DMS 273 treated with DMSO at 0.1 percent for 48 hours (cell line): ENCODE measurements at regions not wholly inside any gene's neighbourhood (a gene's known extent, or its start where the extent isn't known, plus 50 kb on each side); places are given as distances from the start of the nearest gene placed in this dataset.
A peak's percentile ranks its signal among the peaks of the same experiment; 100 is the strongest.
"Not testable (repeated sequence)": the region's sequence is repeated elsewhere in the genome, so short reads cannot be mapped to it uniquely, and the experiment has no call there.

Experiments used
- DNase-seq: peaks from one replicate; lab custom pipeline; 2025; lab: John Stamatoyannopoulos, UW

- DNase-seq, result no peak
These were observed 89.1 kb downstream of the RHOU start for GRCh38 chr1:228824366-228824765.

DNA sequence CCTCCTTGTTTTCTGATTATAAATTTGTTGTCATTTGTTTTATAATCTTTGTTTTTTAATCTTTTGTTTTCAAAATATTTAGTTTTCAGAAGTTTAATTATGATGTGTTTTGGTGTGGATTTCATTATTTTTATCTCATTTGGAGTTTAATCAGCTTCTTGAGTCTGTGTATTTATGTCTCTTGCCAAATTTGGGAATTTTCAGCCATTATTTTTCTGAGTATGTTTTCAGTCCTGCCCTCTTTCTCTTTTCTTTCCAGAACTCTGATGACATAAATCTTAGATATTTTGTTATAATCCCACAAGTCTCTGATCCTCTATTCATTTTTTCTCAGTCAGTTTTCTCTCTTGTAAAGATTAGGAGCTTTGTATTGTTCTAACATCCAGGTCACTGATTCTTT is 89.8 kb downstream of the RHOU start:
- DNase-seq, result no peak

DNA sequence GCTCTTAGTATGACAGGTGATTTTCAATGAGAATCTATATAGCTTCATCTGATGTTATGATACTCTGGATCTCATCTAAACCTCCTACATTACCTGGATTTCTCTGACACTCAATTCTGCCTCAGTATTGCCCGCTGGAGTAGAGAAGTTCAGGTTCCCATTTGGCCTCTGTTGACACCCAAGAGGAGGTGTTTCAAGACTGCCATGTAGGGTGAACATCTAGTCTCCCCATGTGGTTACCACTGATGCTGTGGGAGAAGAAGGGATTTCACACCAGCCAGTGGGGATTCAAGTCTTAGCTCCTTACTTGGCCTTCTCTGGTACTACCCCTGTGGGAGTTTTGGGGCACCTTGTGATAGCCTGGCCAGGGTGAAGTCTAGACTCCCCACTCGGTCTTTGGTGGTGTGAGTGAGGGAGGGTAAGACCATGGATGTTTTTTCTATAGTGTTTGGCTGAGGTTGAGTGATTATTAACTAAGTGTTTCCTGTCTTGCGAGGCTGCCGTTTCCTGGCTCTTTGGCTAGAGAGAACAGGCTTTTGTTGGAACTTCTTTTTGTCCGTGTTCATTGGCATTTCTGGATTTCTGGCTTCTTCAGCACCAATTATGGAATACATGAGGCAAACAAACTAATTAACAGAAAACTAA is 90.7 kb downstream of the RHOU start:
- DNase-seq, result no peak

DNA sequence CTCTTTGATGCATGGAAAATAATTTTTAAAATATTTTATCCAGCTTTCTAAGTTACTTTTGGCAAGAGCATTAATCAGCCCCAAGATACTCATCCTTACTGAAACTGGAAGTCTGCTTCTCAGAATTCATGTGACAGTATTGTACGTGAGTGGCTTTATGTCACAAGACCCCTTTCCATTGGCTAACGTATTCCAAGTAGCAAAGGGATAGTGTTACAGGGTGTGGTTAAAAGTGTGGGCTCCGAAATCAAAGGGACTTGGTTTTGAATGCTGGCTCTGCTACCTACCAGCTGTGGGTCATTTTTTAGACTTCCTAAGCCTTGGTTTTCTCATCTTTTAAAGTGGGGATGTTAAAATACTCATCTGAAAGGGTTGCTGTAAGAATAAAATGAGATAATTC is 91.7 kb downstream of the RHOU start:
- no peak for DNase-seq

- no peak for DNase-seq
These were observed 92.9 kb downstream of the RHOU start for GRCh38 chr1:228828151-228828550.

- DNase-seq, result peak; percentile 32
These were observed 95.1 kb downstream of the RHOU start for GRCh38 chr1:228830185-228830953.

GRCh38 chr1:228830954-228831481 is 95.7 kb downstream of the RHOU start:
- DNase-seq, result no peak

GRCh38 chr1:228833911-228834688 is 98.8 kb downstream of the RHOU start:
- no peak for DNase-seq

DNA sequence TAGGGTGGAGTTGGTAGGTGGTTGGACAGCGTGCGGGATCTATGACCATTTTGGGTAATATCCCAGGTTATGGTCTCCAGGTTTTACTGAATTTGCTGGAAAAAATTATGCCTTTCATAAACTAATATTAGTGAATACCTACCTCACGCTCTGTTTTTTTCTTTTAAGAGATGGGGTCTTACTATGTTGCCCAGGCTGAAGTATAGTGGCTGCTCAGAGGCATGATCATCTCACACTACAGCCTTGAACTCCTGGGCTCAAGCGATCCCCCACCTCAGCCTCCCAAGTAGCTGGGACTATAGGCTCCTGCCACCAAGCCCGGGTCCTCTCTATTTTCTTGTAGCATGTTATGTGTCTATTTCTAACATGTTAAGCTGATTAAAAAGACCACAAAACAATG is 100.2 kb downstream of the RHOU start:
- DNase-seq, result no peak

GRCh38 chr1:228835911-228836310 is 100.6 kb downstream of the RHOU start:
- DNase-seq, result no peak

DNA sequence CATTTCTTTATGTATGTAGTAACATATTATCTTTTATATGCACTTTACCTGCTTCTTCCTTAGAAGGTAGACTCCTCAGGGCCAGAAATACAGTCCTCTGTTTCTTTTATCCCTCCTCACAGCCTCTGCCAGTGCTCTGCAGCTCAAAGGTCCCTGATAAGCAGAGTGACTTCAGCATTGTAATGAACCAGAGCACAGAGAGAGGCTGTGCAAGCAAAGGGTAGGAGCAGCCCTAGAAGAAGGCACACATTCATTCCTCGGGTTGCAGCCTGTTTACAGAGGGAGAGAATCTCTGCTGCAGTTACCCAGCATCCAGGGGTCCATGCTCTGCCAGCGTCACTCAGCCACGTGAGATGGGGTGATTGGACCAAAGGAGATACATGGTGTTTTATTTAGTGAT is 101.1 kb downstream of the RHOU start:
- no peak for DNase-seq

DNA sequence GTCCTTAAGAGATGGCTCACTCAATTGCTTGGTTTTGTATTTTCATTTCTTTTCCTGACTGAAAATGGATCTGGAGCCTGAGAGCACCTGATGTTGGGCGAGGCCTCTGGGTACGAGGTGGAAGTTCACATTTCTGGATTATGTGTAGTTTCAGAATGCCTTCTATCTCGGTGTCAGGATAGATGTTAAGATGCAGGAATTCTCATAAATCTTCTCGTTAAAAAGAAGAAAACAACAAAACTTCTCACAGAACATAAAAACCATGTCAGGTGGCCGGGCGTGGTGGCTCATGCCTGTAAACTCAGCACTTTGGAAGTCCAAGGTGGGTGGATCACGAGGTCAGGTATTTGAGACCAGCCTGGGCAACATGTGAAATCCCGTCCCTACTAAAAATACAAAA is 101.8 kb downstream of the RHOU start:
- DNase-seq, result no peak

GRCh38 chr1:228837817-228838716 is 102.8 kb downstream of the RHOU start:
- no peak for DNase-seq

GRCh38 chr1:228838717-228839500 is 103.6 kb downstream of the RHOU start:
- DNase-seq, result no peak

GRCh38 chr1:228839656-228840055 is 104.4 kb downstream of the RHOU start:
- no peak for DNase-seq

DNA sequence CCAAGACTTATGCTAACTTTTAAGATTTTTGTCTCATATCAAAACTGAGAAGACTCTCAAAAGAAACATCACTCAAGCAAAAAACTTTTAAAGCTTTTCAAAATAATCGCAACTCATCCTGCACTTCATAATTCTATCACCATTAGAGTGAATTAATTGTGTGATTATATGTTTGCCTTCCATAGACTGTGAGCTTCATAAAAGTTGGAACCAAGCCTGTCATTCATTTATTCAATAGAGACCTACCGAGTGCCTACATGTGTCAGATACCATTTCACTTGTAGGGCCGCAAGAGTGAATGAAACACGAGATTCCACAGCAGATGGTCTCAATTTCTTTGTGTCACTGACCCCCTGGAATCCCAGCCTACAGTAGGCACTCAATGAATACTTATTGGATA is 106.4 kb downstream of the RHOU start:
- DNase-seq, result peak; percentile 27

- DNase-seq, result peak; percentile 3
These were observed 107.0 kb downstream of the RHOU start for GRCh38 chr1:228842094-228842775.

DNA sequence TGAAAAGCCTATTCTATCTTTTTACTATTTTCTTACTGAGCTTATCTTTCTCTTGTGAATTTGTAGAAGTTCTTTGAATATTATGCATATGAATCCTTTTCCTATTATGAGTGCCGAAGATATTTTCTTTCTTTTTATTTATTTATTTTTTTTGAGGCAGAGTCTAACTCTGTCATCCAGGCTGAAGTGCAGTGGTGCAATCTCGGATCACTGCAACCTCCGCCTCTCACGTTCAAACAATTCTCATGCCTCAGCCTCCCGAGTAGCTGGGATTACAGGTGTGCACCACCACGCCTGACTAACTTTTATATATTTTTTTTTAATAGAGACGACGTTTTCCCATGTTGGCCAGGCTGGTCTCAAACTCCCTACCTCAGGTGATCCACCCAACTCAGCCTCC is 109.8 kb downstream of the RHOU start:
- no peak for DNase-seq

DNA sequence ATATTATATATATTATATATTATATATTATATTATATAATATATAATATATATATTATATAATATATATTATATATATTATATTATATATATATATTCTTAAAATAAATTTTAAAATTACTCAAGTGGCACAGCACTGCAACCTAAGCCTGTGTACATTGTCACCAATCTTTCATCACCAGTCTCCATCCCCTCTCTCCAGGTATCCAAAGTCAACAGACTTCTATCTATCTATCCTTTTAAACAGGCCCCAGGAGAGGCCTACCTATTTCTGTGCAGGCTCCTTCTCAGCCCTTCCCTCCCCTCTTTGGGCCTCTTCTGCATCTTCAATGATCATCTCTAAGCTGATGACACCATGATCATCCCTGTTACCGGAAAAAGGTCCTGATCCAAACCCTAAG is 111.7 kb downstream of the RHOU start:
- no peak for DNase-seq

- not testable (repeated sequence) for DNase-seq
These were observed 112.2 kb downstream of the RHOU start for GRCh38 chr1:228847451-228847850.
